ENCODE measurements at regions not wholly inside any gene's neighbourhood (a gene's known extent, or its start where the extent isn't known, plus 50 kb on each side); places are given as distances from the start of the nearest gene placed in this dataset.

GRCh38 chr4:54548098-54548620 is 109.6 kb upstream of the KIT start:
- no peak for TF ChIP-seq ATF3 (IDR thresholded peaks at IDR 0.05)
- Histone ChIP-seq H3K9me3 (ENCODE audit: control insufficient read depth in 4 of 4, low read length in 3 of 4) (no peaks in the 10 kb centered on the region), H3K27ac (ENCODE audit: low read depth in 1 of 2, low read length in 2 of 2) (no peak overlapping the region), H3K4me3 (ENCODE audit: low read depth in 1 of 3, low read length in 3 of 3) (no peak overlapping the region), H3K4me1 (ENCODE audit: control insufficient read depth in 4 of 4, insufficient read depth in 4 of 4, low read length in 3 of 4) (no peaks in the 10 kb centered on the region), H3K9ac (ENCODE audit: low read depth in 1 of 2, low read length in 2 of 2) (no peak overlapping the region), H3K36me3 (ENCODE audit: control insufficient read depth in 4 of 4, insufficient read depth in 3 of 4, low read depth in 1 of 4, low read length in 3 of 4) (no peaks in the 10 kb centered on the region), H3K27me3 (ENCODE audit: control insufficient read depth in 4 of 4, insufficient read depth in 4 of 4, low read length in 3 of 4) (peaks cover 0 to 2% (median 0%) of the 10 kb centered on the region in 4 donors)
- DNase-seq (ENCODE audit: low spot score): no peak
- WGBS: 87% methylated on average over 3 of the region's 3 CpGs

- Histone ChIP-seq H3K36me3 (ENCODE audit: control insufficient read depth in 4 of 4, insufficient read depth in 3 of 4, low read depth in 1 of 4, low read length in 3 of 4) (no peaks in the 10 kb centered on the region), H3K4me1 (ENCODE audit: control insufficient read depth in 4 of 4, insufficient read depth in 4 of 4, low read length in 3 of 4) (no peaks in the 10 kb centered on the region), H3K4me3 (ENCODE audit: low read depth in 1 of 3, low read length in 3 of 3) (no peak overlapping the region), H3K9ac (ENCODE audit: low read depth in 1 of 2, low read length in 2 of 2) (no peak overlapping the region), H3K9me3 (ENCODE audit: control insufficient read depth in 4 of 4, low read length in 3 of 4) (no peaks in the 10 kb centered on the region), H3K27ac (ENCODE audit: low read depth in 1 of 2, low read length in 2 of 2) (no peak overlapping the region), H3K27me3 (ENCODE audit: control insufficient read depth in 4 of 4, insufficient read depth in 4 of 4, low read length in 3 of 4) (peaks cover 0 to 2% (median 0%) of the 10 kb centered on the region in 4 donors)
- no peak for DNase-seq (ENCODE audit: low spot score)
- 84% methylated on average over 9 of the region's 9 CpGs for WGBS
- TF ChIP-seq ATF3 (IDR thresholded peaks at IDR 0.05) (no peak), MAX (IDR thresholded peaks at IDR 0.05) (no peak), RAD21 (IDR thresholded peaks at IDR 0.05) (no peak), EGR1 (IDR thresholded peaks at IDR 0.05; ENCODE audit: low read depth in 2 of 2) (no peak), HNF4A (conservative IDR thresholded peaks at IDR 0.05) (no peak)
Measured at GRCh38 chr4:54548831-54549460, 108.8 kb upstream of the KIT start.

- peaks cover 0 to 2% (median 0%) of the 10 kb centered on the region in 4 donors for H3K27me3 ChIP-seq (ENCODE audit: control insufficient read depth in 4 of 4, insufficient read depth in 4 of 4, low read length in 3 of 4)
- no peak overlapping the region for H3K9ac ChIP-seq (ENCODE audit: low read depth in 1 of 2, low read length in 2 of 2)
- no peak for DNase-seq (ENCODE audit: low spot score)
- no peaks in the 10 kb centered on the region for H3K9me3 ChIP-seq (ENCODE audit: control insufficient read depth in 4 of 4, low read length in 3 of 4)
- H3K4me3 ChIP-seq (ENCODE audit: low read depth in 1 of 3, low read length in 3 of 3): no peak overlapping the region
- H3K27ac ChIP-seq (ENCODE audit: low read depth in 1 of 2, low read length in 2 of 2): no peak overlapping the region
- TF ChIP-seq HNF4G (IDR thresholded peaks at IDR 0.05) (no peak), RXRA (IDR thresholded peaks at IDR 0.05) (no peak), SP1 (IDR thresholded peaks at IDR 0.05) (no peak), NR2F2 (IDR thresholded peaks at IDR 0.05) (no peak), CTCF (IDR thresholded peaks at IDR 0.05; ENCODE audit: low read depth, low read length, missing input control) (no peak), GABPA (IDR thresholded peaks at IDR 0.05 in 1 of 2, conservative IDR thresholded peaks at IDR 0.05 in 1 of 2) (no peak), ATF3 (IDR thresholded peaks at IDR 0.05) (no peak), MAX (IDR thresholded peaks at IDR 0.05) (no peak), REST (IDR thresholded peaks at IDR 0.05) (no peak), TAF1 (conservative IDR thresholded peaks at IDR 0.05) (no peak)
- WGBS: 41% methylated on average over 8 of the region's 8 CpGs
- no peaks in the 10 kb centered on the region for H3K36me3 ChIP-seq (ENCODE audit: control insufficient read depth in 4 of 4, insufficient read depth in 3 of 4, low read depth in 1 of 4, low read length in 3 of 4)
- H3K4me1 ChIP-seq (ENCODE audit: control insufficient read depth in 4 of 4, insufficient read depth in 4 of 4, low read length in 3 of 4): no peaks in the 10 kb centered on the region
Measured at GRCh38 chr4:54550395-54551171, 107.2 kb upstream of the KIT start.
